ENCODE measurements at regions not wholly inside any gene's neighbourhood (a gene's known extent, or its start where the extent isn't known, plus 50 kb on each side); places are given as distances from the start of the nearest gene placed in this dataset.
A peak's percentile ranks its signal among the peaks of the same experiment; 100 is the strongest.
"Not testable (repeated sequence)": the region's sequence is repeated elsewhere in the genome, so short reads cannot be mapped to it uniquely, and the experiment has no call there.

GRCh38 chrX:130550351-130550750, 148.6 kb downstream of the RBMX2 start:
- FAIRE-seq, result no peak

GRCh38 chrX:130552444-130553073, 150.8 kb downstream of the RBMX2 start:
- peak; percentile 82 for FAIRE-seq
- DNase-seq (ENCODE audit: insufficient read length, low spot score), result no peak

More at GRCh38 chrX:130550351-130550750, 148.6 kb downstream of the RBMX2 start:
- DNase-seq (ENCODE audit: insufficient read length, low spot score), result no peak

- no peak for DNase-seq (ENCODE audit: insufficient read length, low spot score)
- no peak for FAIRE-seq
Observed at GRCh38 chrX:130555341-130555740, 153.6 kb downstream of the RBMX2 start.

- DNase-seq (ENCODE audit: insufficient read length, low spot score) (no peak), FAIRE-seq (no peak)
Observed at GRCh38 chrX:130555757-130556156, 154.0 kb downstream of the RBMX2 start.

GRCh38 chrX:130556951-130557350, 155.2 kb downstream of the RBMX2 start:
- DNase-seq (ENCODE audit: insufficient read length, low spot score) (no peak), FAIRE-seq (no peak)

- DNase-seq (ENCODE audit: insufficient read length, low spot score) (no peak), FAIRE-seq (no peak)
Observed at GRCh38 chrX:130560544-130560943, 158.8 kb downstream of the RBMX2 start.

GRCh38 chrX:130561930-130562329, 160.1 kb downstream of the RBMX2 start:
- DNase-seq (ENCODE audit: insufficient read length, low spot score) (no peak), FAIRE-seq (no peak)

- no peak for DNase-seq (ENCODE audit: insufficient read length, low spot score)
- no peak for FAIRE-seq
Observed at GRCh38 chrX:130563476-130563875, 161.7 kb downstream of the RBMX2 start.

- no peak for FAIRE-seq
- no peak for DNase-seq (ENCODE audit: insufficient read length, low spot score)
Observed at GRCh38 chrX:130566028-130566683, 164.4 kb downstream of the RBMX2 start.

GRCh38 chrX:130573030-130573429, 171.2 kb downstream of the RBMX2 start:
- DNase-seq (ENCODE audit: insufficient read length, low spot score); FAIRE-seq: not testable (repeated sequence)

All from GM19239 (cell line).